Naive thymus-derived CD4-positive, alpha-beta T cell (primary cell): ENCODE measurements at regions not wholly inside any gene's neighbourhood (a gene's known extent, or its start where the extent isn't known, plus 50 kb on each side); places are given as distances from the start of the nearest gene placed in this dataset.

Source experiments
- ATAC-seq: fragments of 150-1000 bp; cut with Tn5 transposase; 2 replicates; pipeline ENCODE4 v1.10.0; 2021; ENCODE audit warnings: mild to moderate bottlenecking, moderate library complexity
- CTCF ChIA-PET: fragments of 350-600 bp; sonication (Branson Sonifier 250); formaldehyde crosslinking; loops from one replicate; lab custom pipeline; 2021; ENCODE audit warnings: antibody characterized with exemption; lab: Charles Lee
- POLR2A ChIA-PET: fragments of 350-600 bp; sonication (Branson Sonifier 250); formaldehyde crosslinking; loops from one replicate; lab custom pipeline; 2021; ENCODE audit warnings: antibody characterized with exemption, inconsistent platforms; lab: Charles Lee
- DNase-seq, 9 donors: peaks; one replicate each; pipeline versions ENCODE4 v3.0.0 to v3.0.0-alpha.2; 2020 to 2022; ENCODE audit warnings: mixed read lengths in 1 of 9
- H3K27ac ChIP-seq: one replicate; pipeline ENCODE4 v1.7.0; 2013; ENCODE audit warnings: mild to moderate bottlenecking, low read depth, low read length, moderate library complexity
- H3K27me3 ChIP-seq, 2 donors: one replicate each; pipeline ENCODE4 v1.7.0; 2013; ENCODE audit warnings: low read length in 2 of 2, mild to moderate bottlenecking in 2 of 2, moderate library complexity in 2 of 2; ENCODE audit not compliant: control insufficient read depth in 2 of 2, insufficient read depth in 2 of 2
- H3K36me3 ChIP-seq, 3 experiments: 1 replicate in 2 of 3; 2 replicates in 1 of 3; pipeline ENCODE4 v1.7.0; 2013; ENCODE audit warnings: low read length in 3 of 3, mild to moderate bottlenecking in 3 of 3, moderate library complexity in 1 of 3; ENCODE audit not compliant: insufficient read depth in 3 of 3, control insufficient read depth in 2 of 3
- H3K4me1 ChIP-seq, 2 donors: one replicate each; pipeline ENCODE4 v1.7.0; 2013; ENCODE audit warnings: low read length in 2 of 2, mild to moderate bottlenecking in 2 of 2, moderate library complexity in 1 of 2; ENCODE audit not compliant: control insufficient read depth in 2 of 2, insufficient read depth in 2 of 2
- H3K4me3 ChIP-seq: 2 replicates; pipeline ENCODE4 v1.7.0; 2013; ENCODE audit warnings: mild to moderate bottlenecking, low read length
- H3K9me3 ChIP-seq, 3 experiments: 1 replicate in 2 of 3; 2 replicates in 1 of 3; pipeline ENCODE4 v1.7.0; 2013; ENCODE audit warnings: low read length in 3 of 3; ENCODE audit not compliant: control insufficient read depth in 2 of 3
- H3K27ac Mint-ChIP-seq, 9 donors: one replicate each; pipeline ENCODE4 v1.8.0; 2020 to 2022; ENCODE audit warnings: mixed read lengths in 9 of 9, mild to moderate bottlenecking in 8 of 9, moderate library complexity in 5 of 9, inconsistent platforms in 2 of 9
- H3K27me3 Mint-ChIP-seq, 5 donors: one replicate each; pipeline ENCODE4 v1.8.0; 2021 to 2022; ENCODE audit warnings: mixed read lengths in 5 of 5, mild to moderate bottlenecking in 1 of 5
- H3K36me3 Mint-ChIP-seq, 5 donors: one replicate each; pipeline ENCODE4 v1.8.0; 2020 to 2022; ENCODE audit warnings: mixed read lengths in 5 of 5, mild to moderate bottlenecking in 3 of 5, inconsistent platforms in 1 of 5
- H3K4me1 Mint-ChIP-seq, 7 donors: one replicate each; pipeline ENCODE4 v1.8.0; 2020 to 2022; ENCODE audit warnings: mixed read lengths in 7 of 7, mild to moderate bottlenecking in 3 of 7, inconsistent platforms in 1 of 7
- H3K4me3 Mint-ChIP-seq, 10 donors: one replicate each; pipeline ENCODE4 v1.8.0; 2020 to 2022; ENCODE audit warnings: mild to moderate bottlenecking in 10 of 10, mixed read lengths in 10 of 10, moderate library complexity in 6 of 10, inconsistent platforms in 2 of 10
- H3K9me3 Mint-ChIP-seq, 11 donors: one replicate each; pipeline ENCODE4 v1.8.0; 2020 to 2022; ENCODE audit warnings: mixed read lengths in 11 of 11, mild to moderate bottlenecking in 4 of 11, inconsistent platforms in 1 of 11, moderate library complexity in 1 of 11
- intact Hi-C, 2 donors: fragments of 100-400 bp; cut with micrococcal nuclease; formaldehyde crosslinking; loops; one replicate each; pipeline ENCODE4 v1.15.1; 2023

- Histone ChIP-seq H3K9me3 (no peaks in the 10 kb centered on the region), H3K27me3 (no peaks in the 10 kb centered on the region), H3K36me3 (no peaks in the 10 kb centered on the region), H3K4me3 (no peak overlapping the region), H3K4me1 (no peaks in the 10 kb centered on the region), H3K27ac (no peak overlapping the region)
- peaks cover 0 to 9% (median 2%) of the 10 kb centered on the region in 11 donors for H3K9me3 Mint-ChIP-seq
- no peaks in the 10 kb centered on the region for H3K27me3 Mint-ChIP-seq
- CTCF ChIA-PET = no interaction called here
- no peak overlapping the region for H3K4me3 Mint-ChIP-seq
- H3K27ac Mint-ChIP-seq = no peak overlapping the region
- H3K36me3 Mint-ChIP-seq = no peaks in the 10 kb centered on the region
- POLR2A ChIA-PET = no interaction called here
- DNase-seq (no peak), ATAC-seq (no peak)
- intact Hi-C loops = no loop called here
- H3K4me1 Mint-ChIP-seq = no peaks in the 10 kb centered on the region
Measured at GRCh38 chr2:75949385-75950030, 238.8 kb upstream of the GCFC2 start.

DNA sequence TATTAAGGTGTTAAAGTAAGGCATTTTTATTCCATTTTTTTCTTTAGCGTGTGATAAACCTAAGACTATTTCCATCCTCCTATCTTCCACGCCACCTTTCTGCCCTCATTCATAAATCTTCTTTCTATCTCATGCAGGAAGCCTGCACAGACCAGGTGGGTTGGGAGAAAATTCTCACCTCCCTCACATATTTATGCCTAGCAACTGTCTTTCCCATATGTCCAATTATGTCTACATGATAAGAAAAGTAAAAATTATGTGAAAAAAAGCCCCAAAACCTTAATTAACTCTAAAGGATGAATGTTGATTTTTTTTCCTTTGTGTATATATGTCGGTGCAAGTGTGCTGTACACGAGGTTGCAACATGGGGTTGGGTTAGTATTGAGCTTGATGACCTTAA lies 225.6 kb upstream of the GCFC2 start:
- no peak overlapping the region for H3K27ac ChIP-seq
- H3K36me3 ChIP-seq = no peaks in the 10 kb centered on the region
- DNase-seq (no peak), ATAC-seq (no peak)
- H3K4me3 Mint-ChIP-seq = no peak overlapping the region
- no peaks in the 10 kb centered on the region for H3K27me3 ChIP-seq
- no peak overlapping the region for H3K27ac Mint-ChIP-seq
- no peak overlapping the region for H3K4me3 ChIP-seq
- intact Hi-C loops = no loop called here
- POLR2A ChIA-PET = no interaction called here
- H3K4me1 Mint-ChIP-seq = no peaks in the 10 kb centered on the region
- peaks cover 0 to 4% (median 0%) of the 10 kb centered on the region in 5 donors for H3K27me3 Mint-ChIP-seq
- CTCF ChIA-PET = no interaction called here
- H3K9me3 ChIP-seq = no peaks in the 10 kb centered on the region
- peaks cover 0 to 35% (median 6%) of the 10 kb centered on the region in 11 donors for H3K9me3 Mint-ChIP-seq
- no peaks in the 10 kb centered on the region for H3K36me3 Mint-ChIP-seq
- no peaks in the 10 kb centered on the region for H3K4me1 ChIP-seq

GRCh38 chr2:75932996-75933395 lies 222.3 kb upstream of the GCFC2 start:
- H3K4me3 ChIP-seq = no peak overlapping the region
- H3K27me3 Mint-ChIP-seq = no peaks in the 10 kb centered on the region

GRCh38 chr2:75928093-75928492 lies 217.4 kb upstream of the GCFC2 start:
- intact Hi-C loops = no loop called here
- Mint-ChIP-seq H3K36me3 (no peaks in the 10 kb centered on the region), H3K27ac (no peak overlapping the region), H3K4me3 (no peak overlapping the region), H3K4me1 (no peaks in the 10 kb centered on the region), H3K27me3 (no peaks in the 10 kb centered on the region), H3K9me3 (peaks cover 0 to 5% (median 0%) of the 10 kb centered on the region in 11 donors)
- Histone ChIP-seq H3K4me3 (no peak overlapping the region), H3K9me3 (no peaks in the 10 kb centered on the region), H3K27me3 (no peaks in the 10 kb centered on the region), H3K36me3 (no peaks in the 10 kb centered on the region), H3K4me1 (no peaks in the 10 kb centered on the region), H3K27ac (no peak overlapping the region)
- DNase-seq = no peak
- POLR2A ChIA-PET = no interaction called here
- CTCF ChIA-PET = no interaction called here
- ATAC-seq = no peak

More at GRCh38 chr2:75932996-75933395, 222.3 kb upstream of the GCFC2 start:
- no peaks in the 10 kb centered on the region for H3K36me3 ChIP-seq
- no peak overlapping the region for H3K27ac ChIP-seq
- no peaks in the 10 kb centered on the region for H3K27me3 ChIP-seq
- POLR2A ChIA-PET = no interaction called here
- H3K4me1 ChIP-seq = no peaks in the 10 kb centered on the region
- H3K4me3 Mint-ChIP-seq = no peak overlapping the region
- no peaks in the 10 kb centered on the region for H3K9me3 ChIP-seq
- ATAC-seq (no peak), DNase-seq (no peak)
- H3K9me3 Mint-ChIP-seq = peaks cover 0 to 28% (median 3%) of the 10 kb centered on the region in 11 donors
- H3K36me3 Mint-ChIP-seq = no peaks in the 10 kb centered on the region
- H3K27ac Mint-ChIP-seq = no peak overlapping the region
- CTCF ChIA-PET = no interaction called here
- intact Hi-C loops = no loop called here
- no peaks in the 10 kb centered on the region for H3K4me1 Mint-ChIP-seq

DNA sequence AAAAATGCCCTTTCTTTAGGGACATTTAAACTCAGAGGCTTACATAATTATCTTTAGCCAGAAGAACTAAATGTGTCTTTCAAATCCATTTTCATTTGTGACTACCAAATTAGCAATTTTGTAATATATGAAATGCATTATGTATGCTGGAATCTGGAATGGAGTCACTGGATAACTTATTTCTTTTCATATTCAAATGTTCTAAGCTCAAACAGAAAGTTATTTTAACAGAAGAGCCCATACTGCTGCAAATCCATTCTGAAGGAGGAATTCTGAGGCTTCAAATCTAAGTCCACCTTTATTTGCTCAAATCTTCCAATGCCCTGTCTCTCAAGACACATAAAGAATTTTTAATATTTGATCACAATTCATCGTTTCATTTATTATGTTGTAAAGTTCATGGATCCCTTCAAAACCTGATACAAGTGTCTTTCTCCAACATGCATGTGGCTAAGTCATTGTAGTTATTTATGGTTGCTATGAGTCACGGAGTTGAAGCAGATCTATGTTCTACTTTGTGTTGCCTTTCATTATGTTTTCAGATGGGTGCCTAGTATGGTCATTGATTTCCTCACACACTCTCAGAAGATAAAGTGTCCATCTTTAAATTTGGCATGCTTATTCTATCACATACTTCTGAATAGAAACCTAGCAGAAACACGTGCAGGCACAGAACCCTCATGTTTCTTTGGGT lies 214.8 kb upstream of the GCFC2 start:
- H3K27ac ChIP-seq = no peak overlapping the region
- peaks cover 0 to 5% (median 0%) of the 10 kb centered on the region in 5 donors for H3K27me3 Mint-ChIP-seq
- no peak overlapping the region for H3K4me3 ChIP-seq
- H3K27ac Mint-ChIP-seq = no peak overlapping the region
- peaks cover 0 to 5% (median 1%) of the 10 kb centered on the region in 11 donors for H3K9me3 Mint-ChIP-seq
- ATAC-seq (no peak), DNase-seq (no peak)
- no peaks in the 10 kb centered on the region for H3K4me1 ChIP-seq
- H3K36me3 Mint-ChIP-seq = no peaks in the 10 kb centered on the region
- intact Hi-C loops = no loop called here
- H3K4me3 Mint-ChIP-seq = no peak overlapping the region
- ChIA-PET CTCF (no interaction called here), POLR2A (no interaction called here)
- no peaks in the 10 kb centered on the region for H3K36me3 ChIP-seq
- no peaks in the 10 kb centered on the region for H3K27me3 ChIP-seq
- H3K9me3 ChIP-seq = no peaks in the 10 kb centered on the region
- no peaks in the 10 kb centered on the region for H3K4me1 Mint-ChIP-seq

GRCh38 chr2:75922191-75922590 lies 211.5 kb upstream of the GCFC2 start:
- H3K4me3 Mint-ChIP-seq = no peak overlapping the region
- H3K36me3 Mint-ChIP-seq = peaks cover 0 to 3% (median 0%) of the 10 kb centered on the region in 5 donors
- CTCF ChIA-PET = no interaction called here
- H3K27ac Mint-ChIP-seq = no peak overlapping the region
- no peaks in the 10 kb centered on the region for H3K36me3 ChIP-seq
- POLR2A ChIA-PET = no interaction called here
- peaks cover 0 to 5% (median 0%) of the 10 kb centered on the region in 5 donors for H3K27me3 Mint-ChIP-seq
- H3K9me3 Mint-ChIP-seq = peaks cover 0 to 16% (median 1%) of the 10 kb centered on the region in 11 donors
- ATAC-seq (no peak), DNase-seq (no peak)
- intact Hi-C loops = no loop called here
- no peaks in the 10 kb centered on the region for H3K4me1 Mint-ChIP-seq
- no peaks in the 10 kb centered on the region for H3K4me1 ChIP-seq
- H3K9me3 ChIP-seq = no peaks in the 10 kb centered on the region
- H3K4me3 ChIP-seq = no peak overlapping the region
- H3K27me3 ChIP-seq = no peaks in the 10 kb centered on the region
- H3K27ac ChIP-seq = no peak overlapping the region
